Fibroblast of the aortic adventitia (primary cell): ENCODE measurements at regions not wholly inside any gene's neighbourhood (a gene's known extent, or its start where the extent isn't known, plus 50 kb on each side); places are given as distances from the start of the nearest gene placed in this dataset.

ENCODE experiments used
- DNase-seq: peaks from one replicate; pipeline ENCODE4 v3.0.0-alpha.2; 2010; ENCODE audit warnings: low read depth
- H3K4me3 ChIP-seq: 2 replicates; pipeline ENCODE4 v1.5.1; 2011; ENCODE audit warnings: low read depth, mild to moderate bottlenecking, control low read depth, low read length, moderate library complexity
- CTCF ChIP-seq: IDR thresholded peaks from 2 replicates; pipeline ENCODE4 v1.5.1; 2011; ENCODE audit warnings: mild to moderate bottlenecking, low read length, control low read depth, inconsistent platforms; ENCODE audit not compliant: insufficient read depth

GRCh38 chr17:36869856-36870719, 67.2 kb upstream of the LHX1 start:
- DNase-seq = peak; percentile 18
- TF ChIP-seq CTCF = no peak
- H3K4me3 ChIP-seq = no peak overlapping the region

- no peak for DNase-seq
- no peak overlapping the region for H3K4me3 ChIP-seq
- no peak for TF ChIP-seq CTCF
Measured at GRCh38 chr17:36870720-36870999, 66.6 kb upstream of the LHX1 start.

GRCh38 chr17:36875698-36876293, 61.5 kb upstream of the LHX1 start:
- TF ChIP-seq CTCF = no peak
- DNase-seq = no peak

GRCh38 chr17:36876966-36877365, 60.3 kb upstream of the LHX1 start:
- no peak for DNase-seq

More at GRCh38 chr17:36875698-36876293, 61.5 kb upstream of the LHX1 start:
- no peak overlapping the region for H3K4me3 ChIP-seq

GRCh38 chr17:36877771-36878170, 59.5 kb upstream of the LHX1 start:
- peak; percentile 30 for DNase-seq
- H3K4me3 ChIP-seq = no peak overlapping the region
- no peak for TF ChIP-seq CTCF

More at GRCh38 chr17:36876966-36877365, 60.3 kb upstream of the LHX1 start:
- TF ChIP-seq CTCF = no peak
- H3K4me3 ChIP-seq = no peak overlapping the region

- no peak for TF ChIP-seq CTCF
- H3K4me3 ChIP-seq = no peak overlapping the region
Measured at GRCh38 chr17:36878216-36878615, 59.1 kb upstream of the LHX1 start.

GRCh38 chr17:36879027-36879426, 58.2 kb upstream of the LHX1 start:
- no peak overlapping the region for H3K4me3 ChIP-seq
- no peak for TF ChIP-seq CTCF
- no peak for DNase-seq

More at GRCh38 chr17:36878216-36878615, 59.1 kb upstream of the LHX1 start:
- no peak for DNase-seq
